ENCODE measurements at regions not wholly inside any gene's neighbourhood (a gene's known extent, or its start where the extent isn't known, plus 50 kb on each side); places are given as distances from the start of the nearest gene placed in this dataset.
"Not testable (repeated sequence)": the region's sequence is repeated elsewhere in the genome, so short reads cannot be mapped to it uniquely, and the experiment has no call there.

DNA sequence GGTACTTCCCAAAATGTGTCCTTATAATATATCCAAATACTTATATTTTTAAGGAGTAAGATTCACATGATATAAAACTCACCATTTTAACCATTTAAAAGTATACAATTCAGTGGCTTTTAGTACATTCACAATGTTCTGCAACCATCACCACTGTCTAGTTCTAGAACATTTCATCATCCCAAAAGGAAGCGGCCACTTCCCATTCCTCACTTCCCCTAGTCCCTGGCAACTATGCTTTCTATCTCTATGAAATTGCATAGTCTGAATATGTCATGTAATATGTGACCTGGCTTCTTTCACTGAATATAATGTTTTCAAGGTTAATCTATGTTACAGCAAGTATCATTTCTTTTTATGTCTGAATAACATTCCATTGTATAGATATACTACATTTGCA, 615.1 kb upstream of the SGCD start:
- TF ChIP-seq ISL1 (CRISPR knock-in tag; IDR thresholded peaks at IDR 0.05) (no peak), ZNF565 (CRISPR knock-in tag; conservative IDR thresholded peaks at IDR 0.05; ENCODE audit: low read depth) (no peak), ZC3H10 (CRISPR knock-in tag; IDR thresholded peaks at IDR 0.05) (no peak), PATZ1 (CRISPR knock-in tag; IDR thresholded peaks at IDR 0.05; ENCODE audit: borderline replicate concordance) (no peak)
- no peak for ATAC-seq

- not testable (repeated sequence) for ATAC-seq
These were observed 612.5 kb upstream of the SGCD start for GRCh38 chr5:155714435-155714834.

DNA sequence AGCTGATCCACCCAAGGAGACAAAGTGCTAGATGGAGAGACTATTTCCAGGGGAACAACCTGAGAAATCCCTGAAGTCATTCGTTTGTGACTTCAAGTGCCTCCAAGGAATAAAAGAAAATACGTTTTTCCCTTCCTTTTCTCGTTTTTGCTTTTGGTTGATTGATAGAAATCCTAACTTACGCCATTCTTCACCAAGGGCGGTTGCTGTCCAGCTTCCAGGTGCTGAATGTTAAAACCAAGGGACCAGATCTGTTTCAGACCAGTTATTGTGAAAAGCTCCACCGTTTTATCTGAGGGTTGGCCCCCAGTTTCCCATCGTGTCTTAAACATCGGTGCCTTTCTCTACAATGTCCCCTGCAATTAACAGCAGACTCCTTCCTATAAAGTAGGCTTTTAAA, 600.7 kb upstream of the SGCD start:
- TF ChIP-seq ESRRG (CRISPR knock-in tag; IDR thresholded peaks at IDR 0.05) (no peak), RARB (CRISPR knock-in tag; IDR thresholded peaks at IDR 0.05) (no peak), ZFP3 (CRISPR knock-in tag; IDR thresholded peaks at IDR 0.05) (no peak), SNAI2 (CRISPR knock-in tag; IDR thresholded peaks at IDR 0.05) (no peak), POU6F1 (CRISPR knock-in tag; IDR thresholded peaks at IDR 0.05; ENCODE audit: borderline replicate concordance, low read depth) (no peak), PPARA (CRISPR knock-in tag; IDR thresholded peaks at IDR 0.05; ENCODE audit: borderline replicate concordance) (no peak), GLIS3 (CRISPR knock-in tag; IDR thresholded peaks at IDR 0.05) (no peak), ZFP30 (CRISPR knock-in tag; IDR thresholded peaks at IDR 0.05) (no peak), CSRNP3 (CRISPR knock-in tag; IDR thresholded peaks at IDR 0.05) (no peak), CSDC2 (CRISPR knock-in tag; IDR thresholded peaks at IDR 0.05) (no peak), OSR1 (CRISPR knock-in tag; IDR thresholded peaks at IDR 0.05) (no peak), ZNF8 (CRISPR knock-in tag; IDR thresholded peaks at IDR 0.05) (no peak), TOX (CRISPR knock-in tag; IDR thresholded peaks at IDR 0.05; ENCODE audit: borderline replicate concordance) (no peak), TCF4 (CRISPR knock-in tag; IDR thresholded peaks at IDR 0.05; ENCODE audit: borderline replicate concordance) (no peak)
- ATAC-seq = no peak

DNA sequence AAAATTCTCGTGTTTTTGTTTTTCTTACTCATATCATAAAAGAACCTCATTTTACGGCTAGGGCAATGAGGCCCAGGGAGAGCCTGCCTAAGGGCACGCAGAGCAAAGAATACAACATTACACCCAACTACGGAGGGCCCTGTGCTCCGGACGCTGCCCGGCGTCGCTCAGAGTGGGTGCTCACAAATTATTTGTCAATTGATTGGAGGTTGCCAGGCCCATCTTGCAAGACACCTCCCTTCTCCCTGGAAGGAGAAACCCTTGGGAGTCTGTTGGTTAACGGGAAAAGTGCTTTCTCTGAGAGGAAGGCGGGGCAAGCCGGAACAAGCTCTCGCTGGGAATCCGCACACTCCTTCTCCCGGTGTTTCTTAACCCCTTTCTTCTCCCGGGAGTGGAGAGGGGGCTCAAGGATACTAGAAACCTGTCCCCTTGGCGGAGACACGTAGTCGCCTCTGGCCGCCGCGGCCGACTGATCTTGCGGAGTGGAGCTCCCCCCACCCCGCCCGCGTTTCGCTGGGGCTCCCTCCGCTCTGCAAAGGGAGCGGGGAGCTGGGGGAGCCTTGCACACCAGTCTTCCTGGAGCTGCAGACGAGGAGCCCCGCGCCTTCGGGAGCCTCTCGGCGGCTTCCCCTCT, 599.3 kb upstream of the SGCD start:
- TF ChIP-seq ZFP30 (CRISPR knock-in tag; IDR thresholded peaks at IDR 0.05) (no peak), RARB (CRISPR knock-in tag; IDR thresholded peaks at IDR 0.05) (no peak)
- ATAC-seq = no peak

GRCh38 chr5:155728146-155728856, 598.7 kb upstream of the SGCD start:
- peak; percentile 48; the same call in 2 of the 3 replicates for ATAC-seq
- TF ChIP-seq CSRNP3 (CRISPR knock-in tag; IDR thresholded peaks at IDR 0.05) (no peak), PATZ1 (CRISPR knock-in tag; IDR thresholded peaks at IDR 0.05; ENCODE audit: borderline replicate concordance) (no peak), ZFP30 (CRISPR knock-in tag; IDR thresholded peaks at IDR 0.05) (no peak), ZFP3 (CRISPR knock-in tag; IDR thresholded peaks at IDR 0.05) (no peak), ZC3H10 (CRISPR knock-in tag; IDR thresholded peaks at IDR 0.05) (no peak), ZNF8 (CRISPR knock-in tag; IDR thresholded peaks at IDR 0.05) (no peak), ARNTL (CRISPR knock-in tag; IDR thresholded peaks at IDR 0.05; ENCODE audit: borderline replicate concordance, low read depth) (no peak), POU6F1 (CRISPR knock-in tag; IDR thresholded peaks at IDR 0.05; ENCODE audit: borderline replicate concordance, low read depth) (no peak), BACH2 (CRISPR knock-in tag; IDR thresholded peaks at IDR 0.05; ENCODE audit: borderline replicate concordance) (no peak), PPARA (CRISPR knock-in tag; IDR thresholded peaks at IDR 0.05; ENCODE audit: borderline replicate concordance) (no peak)
- TF ChIP-seq, protein P1, sequence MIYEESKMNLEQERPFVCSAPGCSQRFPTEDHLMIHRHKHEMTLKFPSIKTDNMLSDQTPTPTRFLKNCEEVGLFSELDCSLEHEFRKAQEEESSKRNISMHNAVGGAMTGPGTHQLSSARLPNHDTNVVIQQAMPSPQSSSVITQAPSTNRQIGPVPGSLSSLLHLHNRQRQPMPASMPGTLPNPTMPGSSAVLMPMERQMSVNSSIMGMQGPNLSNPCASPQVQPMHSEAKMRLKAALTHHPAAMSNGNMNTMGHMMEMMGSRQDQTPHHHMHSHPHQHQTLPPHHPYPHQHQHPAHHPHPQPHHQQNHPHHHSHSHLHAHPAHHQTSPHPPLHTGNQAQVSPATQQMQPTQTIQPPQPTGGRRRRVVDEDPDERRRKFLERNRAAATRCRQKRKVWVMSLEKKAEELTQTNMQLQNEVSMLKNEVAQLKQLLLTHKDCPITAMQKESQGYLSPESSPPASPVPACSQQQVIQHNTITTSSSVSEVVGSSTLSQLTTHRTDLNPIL (CRISPR knock-in tag; IDR thresholded peaks at IDR 0.05; ENCODE audit: low read depth) = no peak

All from SK-N-SH treated with all-trans-retinoic acid at 6 μM for 48 hours (cell line).